ENCODE measurements at regions not wholly inside any gene's neighbourhood (a gene's known extent, or its start where the extent isn't known, plus 50 kb on each side); places are given as distances from the start of the nearest gene placed in this dataset.
A peak's percentile ranks its signal among the peaks of the same experiment; 100 is the strongest.
"Not testable (repeated sequence)": the region's sequence is repeated elsewhere in the genome, so short reads cannot be mapped to it uniquely, and the experiment has no call there.

- no peak for TF ChIP-seq CTCF (IDR thresholded peaks at IDR 0.05; ENCODE audit: insufficient read depth, low read depth, low read length)
- no peak overlapping the region for H3K4me3 ChIP-seq (ENCODE audit: low read depth, low read length)
- DNase-seq (ENCODE audit: low read depth): peak; percentile 24
These were observed 154.1 kb downstream of the SH3BP4 start for GRCh38 chr2:235105821-235106359.

GRCh38 chr2:235106874-235107639 is 155.2 kb downstream of the SH3BP4 start:
- DNase-seq (ENCODE audit: low read depth): peak; percentile 81
- no peak overlapping the region for H3K4me3 ChIP-seq (ENCODE audit: low read depth, low read length)
- TF ChIP-seq CTCF (IDR thresholded peaks at IDR 0.05; ENCODE audit: insufficient read depth, low read depth, low read length): peak; percentile 85

DNA sequence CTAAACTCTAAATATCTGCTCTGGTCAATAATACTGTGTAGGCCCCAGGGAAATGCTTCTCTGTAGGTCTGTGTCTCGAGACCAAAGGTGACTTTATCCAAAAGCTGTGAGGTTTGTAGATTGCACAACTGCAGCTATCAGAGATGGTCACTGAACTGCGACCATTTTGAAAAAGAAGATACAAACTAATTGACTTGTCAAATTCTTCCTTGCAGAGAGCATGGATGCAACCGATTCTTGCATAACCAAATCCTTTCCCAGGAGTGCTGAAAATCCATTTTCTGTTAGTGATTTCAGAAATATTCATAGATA is 155.8 kb downstream of the SH3BP4 start:
- DNase-seq (ENCODE audit: low read depth): no peak
- no peak for TF ChIP-seq CTCF (IDR thresholded peaks at IDR 0.05; ENCODE audit: insufficient read depth, low read depth, low read length)
- H3K4me3 ChIP-seq (ENCODE audit: low read depth, low read length): no peak overlapping the region

DNA sequence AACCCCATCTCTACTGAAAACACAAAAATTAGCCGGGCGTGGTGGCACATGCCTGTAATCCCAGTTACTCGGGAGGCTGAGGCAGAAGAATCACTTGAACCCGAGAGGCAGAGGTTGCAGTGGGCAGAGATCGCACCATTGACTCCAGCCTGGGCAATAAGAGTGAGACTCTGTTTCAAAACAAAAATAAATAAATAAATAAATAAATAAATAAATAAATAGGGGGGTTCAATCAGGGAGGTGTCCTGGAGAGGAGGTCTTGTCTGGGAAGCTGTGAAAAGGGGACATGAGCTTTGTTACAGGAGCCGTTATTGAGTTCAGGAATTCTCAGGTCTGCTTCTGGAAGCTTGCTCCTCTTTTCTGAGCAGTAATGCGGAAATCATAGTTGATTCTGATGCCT is 157.7 kb downstream of the SH3BP4 start:
- DNase-seq (ENCODE audit: low read depth): not testable (repeated sequence)

DNA sequence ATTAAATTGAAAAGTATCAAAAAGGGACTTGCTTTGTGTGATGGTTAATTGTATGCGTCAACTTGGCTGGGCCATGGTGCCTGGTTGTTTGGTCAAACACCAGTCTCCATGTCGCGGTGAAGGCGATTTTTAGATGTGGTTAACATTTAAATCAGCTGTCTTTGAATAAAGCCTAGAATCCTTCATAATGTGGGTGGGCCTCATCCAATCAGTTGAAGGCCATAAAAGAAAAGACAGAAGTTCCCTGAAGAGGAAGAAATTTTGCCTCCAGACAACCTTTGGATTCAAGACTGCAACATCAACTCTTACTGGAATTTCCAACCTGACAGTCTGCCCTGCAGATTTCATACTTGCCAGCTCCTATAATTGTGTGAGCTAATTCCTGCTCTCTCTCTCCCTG is 160.5 kb downstream of the SH3BP4 start:
- DNase-seq (ENCODE audit: low read depth): no peak
- no peak overlapping the region for H3K4me3 ChIP-seq (ENCODE audit: low read depth, low read length)
- TF ChIP-seq CTCF (IDR thresholded peaks at IDR 0.05; ENCODE audit: insufficient read depth, low read depth, low read length): no peak

More for the DNA sequence above, 157.7 kb downstream of the SH3BP4 start:
- H3K4me3 ChIP-seq (ENCODE audit: low read depth, low read length): not testable (repeated sequence)

DNA sequence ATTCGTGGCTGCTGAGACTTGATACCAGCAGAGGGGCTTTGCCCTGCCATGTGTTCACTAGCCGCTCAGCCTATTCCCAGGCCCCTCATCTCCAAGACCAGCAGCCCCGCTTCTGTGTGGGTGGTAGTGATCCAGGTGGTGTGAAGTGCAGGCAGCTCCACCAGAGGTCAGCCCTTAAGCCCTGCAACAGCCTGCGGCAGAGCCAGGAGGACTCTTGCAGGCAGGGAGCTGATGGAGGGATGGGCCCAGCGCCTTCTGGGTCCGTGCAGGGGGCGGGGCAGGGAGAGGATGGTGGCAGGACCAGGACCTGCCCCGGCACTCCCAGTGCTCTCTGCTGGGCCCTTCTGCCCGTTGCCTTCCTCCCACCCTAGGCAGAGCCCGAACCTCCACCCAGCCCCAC is 162.0 kb downstream of the SH3BP4 start:
- H3K4me3 ChIP-seq (ENCODE audit: low read depth, low read length): no peak overlapping the region
- no peak for DNase-seq (ENCODE audit: low read depth)
- no peak for TF ChIP-seq CTCF (IDR thresholded peaks at IDR 0.05; ENCODE audit: insufficient read depth, low read depth, low read length)

- no peak for DNase-seq (ENCODE audit: low read depth)
- no peak overlapping the region for H3K4me3 ChIP-seq (ENCODE audit: low read depth, low read length)
- no peak for TF ChIP-seq CTCF (IDR thresholded peaks at IDR 0.05; ENCODE audit: insufficient read depth, low read depth, low read length)
These were observed 162.5 kb downstream of the SH3BP4 start for GRCh38 chr2:235114286-235114685.
